Cardiac fibroblast (primary cell): ENCODE measurements at regions not wholly inside any gene's neighbourhood (a gene's known extent, or its start where the extent isn't known, plus 50 kb on each side); places are given as distances from the start of the nearest gene placed in this dataset.

Source experiments
- DNase-seq, 2 donors: peaks; one replicate each; pipeline versions ENCODE4 v3.0.0 to v3.0.0-alpha.2; 2010; ENCODE audit warnings: low read depth in 2 of 2
- H3K4me3 ChIP-seq, 2 donors: replicated peaks in 1 of 2; 1 replicate in 1 of 2; 2 replicates in 1 of 2; pipeline ENCODE4 v1.5.1; 2011; ENCODE audit warnings: low read depth in 2 of 2, low read length in 2 of 2, mild to moderate bottlenecking in 2 of 2, moderate library complexity in 1 of 2
- TF ChIP-seq, protein P1 (sequence below): IDR thresholded peaks from one replicate; pipeline ENCODE4 v1.5.1; 2011; ENCODE audit warnings: low read depth, mild to moderate bottlenecking, low read length, inconsistent platforms

GRCh38 chr9:28379082-28379481 is 805.8 kb upstream of the C9orf72 start:
- no peak overlapping the region for H3K4me3 ChIP-seq
- TF ChIP-seq, protein P1, sequence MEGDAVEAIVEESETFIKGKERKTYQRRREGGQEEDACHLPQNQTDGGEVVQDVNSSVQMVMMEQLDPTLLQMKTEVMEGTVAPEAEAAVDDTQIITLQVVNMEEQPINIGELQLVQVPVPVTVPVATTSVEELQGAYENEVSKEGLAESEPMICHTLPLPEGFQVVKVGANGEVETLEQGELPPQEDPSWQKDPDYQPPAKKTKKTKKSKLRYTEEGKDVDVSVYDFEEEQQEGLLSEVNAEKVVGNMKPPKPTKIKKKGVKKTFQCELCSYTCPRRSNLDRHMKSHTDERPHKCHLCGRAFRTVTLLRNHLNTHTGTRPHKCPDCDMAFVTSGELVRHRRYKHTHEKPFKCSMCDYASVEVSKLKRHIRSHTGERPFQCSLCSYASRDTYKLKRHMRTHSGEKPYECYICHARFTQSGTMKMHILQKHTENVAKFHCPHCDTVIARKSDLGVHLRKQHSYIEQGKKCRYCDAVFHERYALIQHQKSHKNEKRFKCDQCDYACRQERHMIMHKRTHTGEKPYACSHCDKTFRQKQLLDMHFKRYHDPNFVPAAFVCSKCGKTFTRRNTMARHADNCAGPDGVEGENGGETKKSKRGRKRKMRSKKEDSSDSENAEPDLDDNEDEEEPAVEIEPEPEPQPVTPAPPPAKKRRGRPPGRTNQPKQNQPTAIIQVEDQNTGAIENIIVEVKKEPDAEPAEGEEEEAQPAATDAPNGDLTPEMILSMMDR = no peak
- DNase-seq = no peak

DNA sequence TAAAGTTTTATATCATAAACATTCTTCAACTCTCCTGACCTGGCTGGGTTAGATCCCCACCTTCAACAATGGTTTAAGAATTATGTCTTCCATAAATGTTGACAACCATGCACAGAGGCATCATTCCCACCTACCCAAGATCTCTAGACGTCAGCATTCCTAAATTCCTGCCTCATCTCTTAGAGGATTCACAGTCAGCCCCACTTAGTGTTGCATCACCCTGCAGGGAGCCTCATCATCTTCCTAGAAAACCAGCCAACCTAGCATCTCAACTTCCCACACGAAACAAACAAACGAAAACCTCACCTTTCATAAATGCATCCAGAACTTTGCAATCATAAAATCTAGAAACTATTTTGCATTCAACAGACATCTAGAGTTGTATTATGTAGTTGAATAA is 816.1 kb upstream of the C9orf72 start:
- TF ChIP-seq, protein P1 = no peak
- no peak for DNase-seq

DNA sequence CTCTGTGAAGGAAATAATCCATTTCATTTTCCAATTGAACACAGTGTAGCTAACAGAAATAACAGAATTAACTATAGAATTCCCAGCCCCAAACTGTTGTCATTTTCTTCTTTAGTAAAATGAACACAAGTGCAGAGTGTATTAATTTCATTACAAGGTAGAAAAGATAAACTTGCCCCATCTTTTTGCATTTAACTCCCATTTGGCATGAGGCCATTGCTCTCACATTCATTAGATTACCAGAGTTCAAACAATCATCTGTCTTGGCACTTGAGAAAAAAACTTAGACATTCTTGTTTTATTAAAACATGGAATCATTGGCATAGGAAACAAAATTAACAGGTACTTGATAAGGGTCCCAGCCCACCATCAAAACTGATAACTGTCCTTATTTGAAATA is 821.5 kb upstream of the C9orf72 start:
- no peak for DNase-seq
- H3K4me3 ChIP-seq = no peak overlapping the region
- TF ChIP-seq, protein P1 = no peak

More for the DNA sequence above, 816.1 kb upstream of the C9orf72 start:
- H3K4me3 ChIP-seq = no peak overlapping the region

- TF ChIP-seq, protein P1 = no peak
- DNase-seq = no peak
- H3K4me3 ChIP-seq = no peak overlapping the region
Measured at GRCh38 chr9:28396058-28396457, 822.8 kb upstream of the C9orf72 start.

DNA sequence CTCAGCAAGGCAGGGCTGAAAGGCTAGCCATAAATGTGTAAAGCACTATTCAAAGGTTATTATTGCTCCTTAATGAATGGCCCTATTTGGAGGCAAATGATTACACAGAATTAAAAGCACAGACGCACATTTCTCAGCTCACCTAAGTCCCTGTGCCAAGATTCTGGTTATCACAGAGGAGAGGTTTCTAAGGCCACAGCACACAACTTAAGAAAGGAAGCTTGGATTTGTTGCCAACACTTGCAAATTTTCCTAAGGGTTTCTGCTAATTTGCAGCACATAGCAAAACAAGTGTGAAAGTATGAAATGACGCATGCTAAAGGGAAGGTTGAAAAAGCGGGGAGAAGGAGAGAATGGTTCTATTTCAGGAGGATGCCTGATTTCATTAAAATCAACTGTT is 834.1 kb upstream of the C9orf72 start:
- DNase-seq = no peak
- H3K4me3 ChIP-seq = no peak overlapping the region
- TF ChIP-seq, protein P1 = no peak

DNA sequence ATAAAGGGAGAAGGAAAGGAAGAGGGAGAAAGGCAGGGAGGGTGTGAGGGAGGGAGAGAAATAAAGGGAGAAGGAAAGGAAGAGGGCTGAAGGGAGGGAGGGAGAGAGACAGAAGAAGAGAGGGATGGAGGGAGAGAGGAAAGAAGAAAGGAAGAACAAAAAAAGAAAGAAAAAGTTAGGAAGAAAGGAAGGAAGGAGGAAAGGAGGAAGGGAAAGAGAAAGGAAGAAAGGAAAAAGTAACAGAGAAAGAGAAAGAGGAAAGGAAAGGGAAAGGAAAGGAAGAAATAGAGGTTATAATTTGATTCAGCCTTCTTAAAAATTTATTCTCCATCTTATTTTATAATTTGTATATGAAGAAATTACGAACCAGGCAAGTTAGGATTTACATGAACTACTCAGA is 836.6 kb upstream of the C9orf72 start:
- TF ChIP-seq, protein P1 = no peak
- no peak for DNase-seq
- no peak overlapping the region for H3K4me3 ChIP-seq

GRCh38 chr9:28410411-28410810 is 837.1 kb upstream of the C9orf72 start:
- TF ChIP-seq, protein P1 = no peak
- DNase-seq = no peak
- H3K4me3 ChIP-seq = no peak overlapping the region
